Posterior cingulate gyrus (tissue), 11 donors: ENCODE measurements at regions not wholly inside any gene's neighbourhood (a gene's known extent, or its start where the extent isn't known, plus 50 kb on each side); places are given as distances from the start of the nearest gene placed in this dataset.
"Not testable (repeated sequence)": the region's sequence is repeated elsewhere in the genome, so short reads cannot be mapped to it uniquely, and the experiment has no call there.

Experiments
- DNase-seq, 10 donors: peaks; one replicate each; pipeline versions ENCODE4 v3.0.0 to v3.0.0-alpha.2; 2020 to 2021; ENCODE audit warnings: mixed read lengths in 3 of 10
- intact Hi-C: fragments of 100-400 bp; cut with DNase I; formaldehyde crosslinking; loops from one replicate; pipeline ENCODE4 v1.15.1; 2023

- intact Hi-C loops, result no loop called here
- DNase-seq, result no peak
Observed at GRCh38 chr9:85163825-85164224, 494.3 kb downstream of the NTRK2 start.

GRCh38 chr9:85163415-85163814 is 493.9 kb downstream of the NTRK2 start:
- no peak for DNase-seq
- intact Hi-C loops, result no loop called here

- intact Hi-C loops, result no loop called here
- DNase-seq, result no peak
Observed at GRCh38 chr9:85162822-85163221, 493.3 kb downstream of the NTRK2 start.

- not testable (repeated sequence) for DNase-seq
Observed at GRCh38 chr9:85160944-85161343, 491.4 kb downstream of the NTRK2 start.

GRCh38 chr9:85158512-85158911 is 489.0 kb downstream of the NTRK2 start:
- no peak for DNase-seq
- intact Hi-C loops, result no loop called here

More at GRCh38 chr9:85160944-85161343, 491.4 kb downstream of the NTRK2 start:
- intact Hi-C loops, result not testable (repeated sequence)

- DNase-seq, result no peak
- intact Hi-C loops, result no loop called here
Observed at GRCh38 chr9:85157772-85158171, 488.2 kb downstream of the NTRK2 start.

- DNase-seq, result no peak
- intact Hi-C loops, result no loop called here
Observed at GRCh38 chr9:85156652-85157051, 487.1 kb downstream of the NTRK2 start.

- intact Hi-C loops, result no loop called here
- DNase-seq, result no peak
Observed at GRCh38 chr9:85155352-85155751, 485.8 kb downstream of the NTRK2 start.

GRCh38 chr9:85151741-85152140 is 482.2 kb downstream of the NTRK2 start:
- intact Hi-C loops, result no loop called here
- DNase-seq, result peak in 1 of 10 donors; percentile 7

- DNase-seq, result no peak
- intact Hi-C loops, result no loop called here
Observed at GRCh38 chr9:85151162-85151561, 481.6 kb downstream of the NTRK2 start.

- DNase-seq, result no peak
- intact Hi-C loops, result no loop called here
Observed at GRCh38 chr9:85147046-85147640, 477.6 kb downstream of the NTRK2 start.

- no peak for DNase-seq
- intact Hi-C loops, result no loop called here
Observed at GRCh38 chr9:85142968-85143367, 473.4 kb downstream of the NTRK2 start.

- intact Hi-C loops, result no loop called here
- DNase-seq, result peak in 1 of 10 donors; percentile 16
Observed at GRCh38 chr9:85142496-85142911, 473.0 kb downstream of the NTRK2 start.

GRCh38 chr9:85137696-85138095 is 468.2 kb downstream of the NTRK2 start:
- DNase-seq, result no peak
- intact Hi-C loops, result no loop called here

GRCh38 chr9:85136987-85137386 is 467.5 kb downstream of the NTRK2 start:
- no peak for DNase-seq
- intact Hi-C loops, result no loop called here

- intact Hi-C loops, result no loop called here
- no peak for DNase-seq
Observed at GRCh38 chr9:85136507-85136906, 467.0 kb downstream of the NTRK2 start.

GRCh38 chr9:85130764-85131163 is 461.2 kb downstream of the NTRK2 start:
- DNase-seq, result no peak
- intact Hi-C loops, result no loop called here

- intact Hi-C loops, result no loop called here
- no peak for DNase-seq
Observed at GRCh38 chr9:85130260-85130659, 460.7 kb downstream of the NTRK2 start.

GRCh38 chr9:85129514-85129913 is 460.0 kb downstream of the NTRK2 start:
- intact Hi-C loops, result no loop called here
- no peak for DNase-seq

- intact Hi-C loops, result no loop called here
- no peak for DNase-seq
Observed at GRCh38 chr9:85118990-85119755, 449.6 kb downstream of the NTRK2 start.

GRCh38 chr9:85117831-85118230 is 448.3 kb downstream of the NTRK2 start:
- DNase-seq, result no peak
- intact Hi-C loops, result no loop called here

GRCh38 chr9:85115473-85115872 is 445.9 kb downstream of the NTRK2 start:
- no peak for DNase-seq
- intact Hi-C loops, result no loop called here
